Tibial nerve (tissue), 4 donors: ENCODE measurements at regions not wholly inside any gene's neighbourhood (a gene's known extent, or its start where the extent isn't known, plus 50 kb on each side); places are given as distances from the start of the nearest gene placed in this dataset.

Source experiments
- DNase-seq, 2 donors: peaks; one replicate each; pipeline ENCODE4 v3.0.0-alpha.2; 2019; ENCODE audit warnings: low spot score in 2 of 2
- H3K27ac ChIP-seq, 4 donors: fragments of 200-600 bp; sonication (generic) in 3 of 4; one replicate each; pipeline ENCODE4 v1.5.1; 2017 to 2019; ENCODE audit warnings: mild to moderate bottlenecking in 1 of 4
- H3K27me3 ChIP-seq, 2 donors: fragments of 200-600 bp; sonication (generic) in 1 of 2; one replicate each; pipeline versions ENCODE4 v1.5.1 to v1.6.0; 2017 to 2019
- H3K36me3 ChIP-seq, 3 donors: fragments of 200-600 bp; sonication (generic); one replicate each; pipeline ENCODE4 v1.5.1; 2018 to 2019
- H3K4me1 ChIP-seq, 4 donors: fragments of 200-600 bp; sonication (generic) in 3 of 4; one replicate each; pipeline ENCODE4 v1.5.1; 2017 to 2019
- H3K4me3 ChIP-seq, 4 donors: fragments of 200-600 bp; sonication (generic) in 3 of 4; one replicate each; pipeline ENCODE4 v1.5.1; 2017 to 2019; ENCODE audit warnings: mild to moderate bottlenecking in 1 of 4, moderate library complexity in 1 of 4
- H3K9me3 ChIP-seq, 4 donors: fragments of 200-600 bp; sonication (generic) in 3 of 4; one replicate each; pipeline ENCODE4 v1.5.1; 2017 to 2019
- CTCF ChIP-seq, 5 experiments: fragments of 200-600 bp in 3 of 5; fragments of 450-650 bp in 2 of 5; sonication (generic) in 3 of 5; IDR thresholded peaks; one replicate each; pipeline ENCODE4 v1.5.1; 2016 to 2019; ENCODE audit warnings: antibody characterized with exemption in 5 of 5, mild to moderate bottlenecking in 3 of 5, moderate library complexity in 2 of 5
- EP300 ChIP-seq, 2 donors: sonication (generic); formaldehyde crosslinking; IDR thresholded peaks; one replicate each; pipeline ENCODE4 v1.6.1; 2017; ENCODE audit warnings: antibody characterized with exemption in 2 of 2, mild to moderate bottlenecking in 1 of 2
- POLR2A ChIP-seq, 2 donors: fragments of 450-650 bp; IDR thresholded peaks; one replicate each; pipeline ENCODE4 v1.6.1; 2017; ENCODE audit warnings: antibody characterized with exemption in 2 of 2, mild to moderate bottlenecking in 2 of 2, moderate library complexity in 2 of 2
- WGBS, 2 donors: methylation state at CpG; one replicate each; pipeline ENCODE4 v1.1.5; 2018; 5-methylcytosine and 5-hydroxymethylcytosine counted together

- no peaks in the 10 kb centered on the region for H3K9me3 ChIP-seq
- H3K27ac ChIP-seq: no peak overlapping the region
- no peaks in the 10 kb centered on the region for H3K27me3 ChIP-seq
- 52 to 68% methylated on average over 3 of the region's 3 CpGs for WGBS, 2 donors
- no peak for DNase-seq
- TF ChIP-seq POLR2A (IDR thresholded peaks at IDR 0.05) (no peak), EP300 (IDR thresholded peaks at IDR 0.05) (no peak), CTCF (IDR thresholded peaks at IDR 0.05) (no peak)
- no peaks in the 10 kb centered on the region for H3K4me1 ChIP-seq
- no peaks in the 10 kb centered on the region for H3K36me3 ChIP-seq
- H3K4me3 ChIP-seq: no peak overlapping the region
These were observed 415.8 kb upstream of the SEMA6D start for GRCh38 chr15:47301481-47301880.

- Histone ChIP-seq H3K27ac (no peak overlapping the region), H3K9me3 (no peaks in the 10 kb centered on the region), H3K36me3 (no peaks in the 10 kb centered on the region), H3K27me3 (no peaks in the 10 kb centered on the region), H3K4me3 (no peak overlapping the region), H3K4me1 (no peaks in the 10 kb centered on the region)
- DNase-seq: no peak
- TF ChIP-seq POLR2A (IDR thresholded peaks at IDR 0.05) (no peak), CTCF (IDR thresholded peaks at IDR 0.05) (no peak), EP300 (IDR thresholded peaks at IDR 0.05) (no peak)
These were observed 412.6 kb upstream of the SEMA6D start for GRCh38 chr15:47304656-47305055.

- Histone ChIP-seq H3K4me3 (no peak overlapping the region), H3K27ac (no peak overlapping the region), H3K27me3 (no peaks in the 10 kb centered on the region), H3K36me3 (no peaks in the 10 kb centered on the region), H3K9me3 (no peaks in the 10 kb centered on the region), H3K4me1 (no peaks in the 10 kb centered on the region)
- 84 to 85% methylated on average over 3 of the region's 3 CpGs for WGBS, 2 donors
- no peak for DNase-seq
- TF ChIP-seq POLR2A (IDR thresholded peaks at IDR 0.05) (no peak), EP300 (IDR thresholded peaks at IDR 0.05) (no peak)
These were observed 405.1 kb upstream of the SEMA6D start for GRCh38 chr15:47312161-47312560.

- no peaks in the 10 kb centered on the region for H3K27me3 ChIP-seq
- peak in 1 of 2 donors; percentile 16 for DNase-seq
- H3K27ac ChIP-seq: no peak overlapping the region
- no peak for TF ChIP-seq POLR2A (IDR thresholded peaks at IDR 0.05)
- no peak for TF ChIP-seq EP300 (IDR thresholded peaks at IDR 0.05)
- TF ChIP-seq CTCF (IDR thresholded peaks at IDR 0.05): no peak
- H3K36me3 ChIP-seq: no peaks in the 10 kb centered on the region
- 79 to 81% methylated on average over 5 of the region's 5 CpGs for whole genome bisulfite sequencing, 2 donors
- H3K9me3 ChIP-seq: no peaks in the 10 kb centered on the region
- no peak overlapping the region for H3K4me3 ChIP-seq
- H3K4me1 ChIP-seq: peaks cover 0 to 5% (median 0%) of the 10 kb centered on the region in 4 donors
These were observed 390.6 kb upstream of the SEMA6D start for GRCh38 chr15:47326410-47327333.

GRCh38 chr15:47331829-47332393 is 385.4 kb upstream of the SEMA6D start:
- H3K27me3 ChIP-seq: no peaks in the 10 kb centered on the region
- H3K4me1 ChIP-seq: peaks cover 0 to 12% (median 0%) of the 10 kb centered on the region in 4 donors
- TF ChIP-seq CTCF (IDR thresholded peaks at IDR 0.05): no peak
- peak in 1 of 2 donors; percentile 20 for TF ChIP-seq EP300 (IDR thresholded peaks at IDR 0.05)
- H3K36me3 ChIP-seq: no peaks in the 10 kb centered on the region
- no peak overlapping the region for H3K4me3 ChIP-seq
- WGBS, 2 donors: 61 to 62% methylated on average over 6 of the region's 6 CpGs
- DNase-seq: peak in 1 of 2 donors; percentile 14
- no peaks in the 10 kb centered on the region for H3K9me3 ChIP-seq
- H3K27ac ChIP-seq: no peak overlapping the region
